ENCODE measurements at regions not wholly inside any gene's neighbourhood (a gene's known extent, or its start where the extent isn't known, plus 50 kb on each side); places are given as distances from the start of the nearest gene placed in this dataset.
"Not testable (repeated sequence)": the region's sequence is repeated elsewhere in the genome, so short reads cannot be mapped to it uniquely, and the experiment has no call there.

GRCh38 chr12:25424211-25424731 is 128.8 kb downstream of the LMNTD1 start:
- DNase-seq (ENCODE audit: low read depth in 3 of 3, low spot score in 1 of 3) = no peak

GRCh38 chr12:25423355-25424050 is 129.6 kb downstream of the LMNTD1 start:
- DNase-seq (ENCODE audit: low read depth in 3 of 3, low spot score in 1 of 3) = no peak

- no peak for DNase-seq (ENCODE audit: low read depth in 3 of 3, low spot score in 1 of 3)
Measured at GRCh38 chr12:25422241-25422640, 130.8 kb downstream of the LMNTD1 start.

- DNase-seq (ENCODE audit: low read depth in 3 of 3, low spot score in 1 of 3) = no peak
Measured at GRCh38 chr12:25421651-25422167, 131.4 kb downstream of the LMNTD1 start.

- DNase-seq (ENCODE audit: low read depth in 3 of 3, low spot score in 1 of 3) = no peak
Measured at GRCh38 chr12:25420116-25420515, 133.0 kb downstream of the LMNTD1 start.

- no peak for DNase-seq (ENCODE audit: low read depth in 3 of 3, low spot score in 1 of 3)
Measured at GRCh38 chr12:25419595-25419994, 133.5 kb downstream of the LMNTD1 start.

GRCh38 chr12:25417071-25417470 is 136.0 kb downstream of the LMNTD1 start:
- DNase-seq (ENCODE audit: low read depth in 3 of 3, low spot score in 1 of 3) = no peak

GRCh38 chr12:25416516-25416915 is 136.6 kb downstream of the LMNTD1 start:
- DNase-seq (ENCODE audit: low read depth in 3 of 3, low spot score in 1 of 3) = no peak

- no peak for DNase-seq (ENCODE audit: low read depth in 3 of 3, low spot score in 1 of 3)
Measured at GRCh38 chr12:25415004-25415403, 138.1 kb downstream of the LMNTD1 start.

- no peak for DNase-seq (ENCODE audit: low read depth in 3 of 3, low spot score in 1 of 3)
Measured at GRCh38 chr12:25412735-25413134, 140.3 kb downstream of the LMNTD1 start.

GRCh38 chr12:25404955-25405354 is 148.1 kb downstream of the LMNTD1 start:
- no peak for DNase-seq (ENCODE audit: low read depth in 3 of 3, low spot score in 1 of 3)

- DNase-seq (ENCODE audit: low read depth in 3 of 3, low spot score in 1 of 3) = no peak
Measured at GRCh38 chr12:25401547-25402345, 151.0 kb upstream of the KRAS start.

GRCh38 chr12:25397001-25397400 is 146.3 kb upstream of the KRAS start:
- no peak for DNase-seq (ENCODE audit: low read depth in 3 of 3, low spot score in 1 of 3)

GRCh38 chr12:25395227-25395626 is 144.5 kb upstream of the KRAS start:
- DNase-seq (ENCODE audit: low read depth in 3 of 3, low spot score in 1 of 3) = no peak

GRCh38 chr12:25394775-25395174 is 144.0 kb upstream of the KRAS start:
- not testable (repeated sequence) for DNase-seq (ENCODE audit: low read depth in 3 of 3, low spot score in 1 of 3)

GRCh38 chr12:25394025-25394424 is 143.3 kb upstream of the KRAS start:
- no peak for DNase-seq (ENCODE audit: low read depth in 3 of 3, low spot score in 1 of 3)

- not testable (repeated sequence) for DNase-seq (ENCODE audit: low read depth in 3 of 3, low spot score in 1 of 3)
Measured at GRCh38 chr12:25391346-25391745, 140.6 kb upstream of the KRAS start.

GRCh38 chr12:25388183-25388582 is 137.5 kb upstream of the KRAS start:
- DNase-seq (ENCODE audit: low read depth in 3 of 3, low spot score in 1 of 3) = no peak

GRCh38 chr12:25387732-25388050 is 137.0 kb upstream of the KRAS start:
- no peak for DNase-seq (ENCODE audit: low read depth in 3 of 3, low spot score in 1 of 3)

- DNase-seq (ENCODE audit: low read depth in 3 of 3, low spot score in 1 of 3) = peak; percentile 51 to 62 (median 56)
Measured at GRCh38 chr12:25386831-25387731, 136.4 kb upstream of the KRAS start.

- DNase-seq (ENCODE audit: low read depth in 3 of 3, low spot score in 1 of 3) = no peak
Measured at GRCh38 chr12:25384893-25385248, 134.1 kb upstream of the KRAS start.
